ENCODE measurements at regions not wholly inside any gene's neighbourhood (a gene's known extent, or its start where the extent isn't known, plus 50 kb on each side); places are given as distances from the start of the nearest gene placed in this dataset.
"Not testable (repeated sequence)": the region's sequence is repeated elsewhere in the genome, so short reads cannot be mapped to it uniquely, and the experiment has no call there.

DNA sequence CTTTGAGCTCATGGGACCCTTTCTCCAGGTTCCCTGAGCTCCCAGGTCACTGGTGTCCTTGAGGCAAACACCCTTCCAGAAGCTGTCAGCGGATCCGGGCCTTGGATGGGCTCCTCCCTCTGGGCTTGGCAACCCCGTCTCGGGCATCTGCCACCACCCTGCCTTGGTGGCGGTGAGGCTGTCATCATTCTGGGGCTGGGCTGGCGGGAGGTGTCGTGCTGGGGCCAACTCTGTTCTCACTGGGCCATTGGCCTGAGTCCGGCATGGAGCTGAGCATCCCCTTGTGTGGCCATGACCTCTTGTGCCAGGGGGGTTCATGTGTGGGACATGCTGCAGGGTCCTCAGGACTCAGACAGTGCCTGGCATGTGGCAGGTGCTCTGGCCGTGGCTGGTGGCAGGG is 197.6 kb downstream of the LAT start:
- no peak for TF ChIP-seq CTCF (IDR thresholded peaks at IDR 0.05; ENCODE audit: unreplicated experiment in 3 of 3)
- Mint-ChIP-seq H3K4me3 (no peak overlapping the region), H3K9me3 (no peaks in the 10 kb centered on the region), H3K27ac (no peak overlapping the region), H3K4me1 (peaks cover 49% of the 10 kb centered on the region), H3K27me3 (ENCODE audit: low read depth) (no peaks in the 10 kb centered on the region), H3K36me3 (ENCODE audit: low read depth) (no peaks in the 10 kb centered on the region)

DNA sequence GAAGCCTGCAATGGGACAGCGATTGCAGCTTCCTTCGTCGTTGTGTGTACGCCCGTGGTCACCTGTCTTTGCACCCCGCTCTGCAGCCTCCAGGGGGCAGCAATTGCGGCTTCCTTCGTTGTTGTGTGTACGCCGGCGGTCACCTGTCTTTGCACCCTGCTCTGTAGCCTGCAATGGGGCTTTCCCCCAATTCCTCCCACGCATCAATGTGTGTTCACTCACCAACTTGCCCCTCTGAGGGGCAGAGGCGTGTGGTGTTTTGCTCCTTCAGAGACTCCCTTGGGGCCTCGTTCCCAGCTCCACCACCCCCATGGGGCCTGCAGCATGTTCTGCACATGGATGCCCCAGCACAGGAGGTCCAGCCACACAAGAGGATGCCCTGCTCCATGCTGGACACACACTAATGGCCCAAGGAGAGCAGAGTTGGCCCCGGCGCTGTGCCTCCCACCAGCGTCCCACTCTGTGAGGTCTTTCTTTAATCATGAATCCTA is 197.1 kb downstream of the LAT start:
- not testable (repeated sequence) for H3K27ac Mint-ChIP-seq; H3K27me3 Mint-ChIP-seq (ENCODE audit: low read depth); H3K4me3 Mint-ChIP-seq; H3K9me3 Mint-ChIP-seq; H3K36me3 Mint-ChIP-seq (ENCODE audit: low read depth)
- peaks cover 48% of the 10 kb centered on the region for H3K4me1 Mint-ChIP-seq

- not testable (repeated sequence) for H3K36me3 Mint-ChIP-seq (ENCODE audit: low read depth); H3K27me3 Mint-ChIP-seq (ENCODE audit: low read depth); H3K27ac Mint-ChIP-seq; H3K4me3 Mint-ChIP-seq; H3K9me3 Mint-ChIP-seq
- H3K4me1 Mint-ChIP-seq: peaks cover 41% of the 10 kb centered on the region
Observed at GRCh38 chr16:29181254-29181780, 196.5 kb downstream of the LAT start.

DNA sequence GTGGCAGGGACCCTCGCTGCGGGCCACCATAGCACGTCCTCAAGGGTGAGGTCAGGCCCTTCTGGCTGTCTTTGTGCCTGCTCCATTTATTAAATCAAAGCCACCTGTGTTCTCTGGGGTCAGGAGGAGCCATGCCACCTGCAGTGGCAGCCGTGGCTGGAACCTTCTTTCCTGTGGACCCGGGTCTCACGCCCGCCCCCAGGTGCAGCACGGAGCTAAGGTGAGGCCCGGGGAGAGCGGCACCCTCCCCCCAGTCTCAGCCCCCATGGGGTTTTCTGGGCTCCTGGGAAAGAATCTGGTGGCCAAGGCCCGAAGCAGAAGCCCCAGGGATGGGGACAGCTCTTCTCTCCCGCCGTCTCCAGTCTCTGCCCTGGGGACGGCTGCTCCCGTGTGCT is 195.4 kb downstream of the LAT start:
- H3K36me3 Mint-ChIP-seq (ENCODE audit: low read depth); H3K27ac Mint-ChIP-seq; H3K4me3 Mint-ChIP-seq; H3K27me3 Mint-ChIP-seq (ENCODE audit: low read depth); H3K9me3 Mint-ChIP-seq: not testable (repeated sequence)
- H3K4me1 Mint-ChIP-seq: peaks cover 30% of the 10 kb centered on the region

- not testable (repeated sequence) for H3K27me3 Mint-ChIP-seq (ENCODE audit: low read depth); H3K9me3 Mint-ChIP-seq; H3K4me3 Mint-ChIP-seq; H3K36me3 Mint-ChIP-seq (ENCODE audit: low read depth); H3K27ac Mint-ChIP-seq
- H3K4me1 Mint-ChIP-seq: peaks cover 24% of the 10 kb centered on the region
Observed at GRCh38 chr16:29179401-29180205, 194.8 kb downstream of the LAT start.

- Mint-ChIP-seq H3K27ac (peak overlapping the region; percentile 58 to 88 (median 66)), H3K4me3 (peak overlapping the region in 1 of 3 experiments; percentile 22), H3K4me1 (peaks cover 19% of the 10 kb centered on the region)
- H3K9me3 Mint-ChIP-seq; H3K27me3 Mint-ChIP-seq (ENCODE audit: low read depth); H3K36me3 Mint-ChIP-seq (ENCODE audit: low read depth): not testable (repeated sequence)
Observed at GRCh38 chr16:29177888-29178726, 193.3 kb downstream of the LAT start.

DNA sequence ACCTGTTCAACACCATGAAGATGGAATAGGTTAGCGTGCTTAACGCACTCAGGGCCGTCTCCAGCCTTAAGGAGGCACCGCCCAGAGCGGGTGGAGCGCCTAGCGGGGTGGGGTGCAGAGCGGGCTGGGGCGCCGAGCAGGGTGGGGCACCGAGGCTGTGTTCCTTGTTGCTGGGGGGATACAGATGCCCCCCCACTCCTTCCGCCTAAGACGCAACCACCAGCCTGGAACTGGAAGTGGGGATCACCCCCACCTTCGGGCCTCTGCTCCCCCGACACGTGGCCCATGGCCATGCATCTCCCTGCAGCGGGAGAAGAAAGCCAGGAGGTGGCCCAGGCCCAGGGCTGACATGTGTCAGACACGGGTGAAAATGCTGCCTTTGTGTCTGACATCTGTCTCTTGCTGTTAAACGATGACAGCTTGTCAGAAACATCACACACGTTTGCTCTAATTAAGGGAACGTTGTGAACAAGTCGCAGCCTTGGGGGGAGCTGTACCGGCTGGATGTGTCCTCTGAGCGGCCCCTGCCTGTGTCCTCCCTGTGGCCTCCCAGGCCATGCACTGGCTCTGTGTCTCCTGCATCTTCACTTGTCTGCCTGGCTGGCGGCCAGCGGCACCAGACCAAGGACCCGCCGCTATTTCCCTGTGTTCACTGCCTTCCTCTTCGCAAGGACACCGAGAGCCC is 192.5 kb downstream of the LAT start:
- H3K27ac Mint-ChIP-seq: peak overlapping the region in 2 of 3 experiments; percentile 58 to 88
- not testable (repeated sequence) for H3K27me3 Mint-ChIP-seq (ENCODE audit: low read depth); H3K4me3 Mint-ChIP-seq; H3K36me3 Mint-ChIP-seq (ENCODE audit: low read depth)
- peaks cover 11% of the 10 kb centered on the region for H3K9me3 Mint-ChIP-seq
- H3K4me1 Mint-ChIP-seq: peaks cover 15% of the 10 kb centered on the region

- peaks cover 13% of the 10 kb centered on the region for H3K9me3 Mint-ChIP-seq
- not testable (repeated sequence) for H3K36me3 Mint-ChIP-seq (ENCODE audit: low read depth); H3K27ac Mint-ChIP-seq; H3K4me3 Mint-ChIP-seq; H3K27me3 Mint-ChIP-seq (ENCODE audit: low read depth)
- H3K4me1 Mint-ChIP-seq: peaks cover 17% of the 10 kb centered on the region
Observed at GRCh38 chr16:29176822-29177202, 192.0 kb downstream of the LAT start.

- H3K9me3 Mint-ChIP-seq: peaks cover 15% of the 10 kb centered on the region
- H3K27me3 Mint-ChIP-seq (ENCODE audit: low read depth); H3K27ac Mint-ChIP-seq; H3K36me3 Mint-ChIP-seq (ENCODE audit: low read depth); H3K4me3 Mint-ChIP-seq: not testable (repeated sequence)
- peaks cover 21% of the 10 kb centered on the region for H3K4me1 Mint-ChIP-seq
Observed at GRCh38 chr16:29176154-29176470, 191.3 kb downstream of the LAT start.

DNA sequence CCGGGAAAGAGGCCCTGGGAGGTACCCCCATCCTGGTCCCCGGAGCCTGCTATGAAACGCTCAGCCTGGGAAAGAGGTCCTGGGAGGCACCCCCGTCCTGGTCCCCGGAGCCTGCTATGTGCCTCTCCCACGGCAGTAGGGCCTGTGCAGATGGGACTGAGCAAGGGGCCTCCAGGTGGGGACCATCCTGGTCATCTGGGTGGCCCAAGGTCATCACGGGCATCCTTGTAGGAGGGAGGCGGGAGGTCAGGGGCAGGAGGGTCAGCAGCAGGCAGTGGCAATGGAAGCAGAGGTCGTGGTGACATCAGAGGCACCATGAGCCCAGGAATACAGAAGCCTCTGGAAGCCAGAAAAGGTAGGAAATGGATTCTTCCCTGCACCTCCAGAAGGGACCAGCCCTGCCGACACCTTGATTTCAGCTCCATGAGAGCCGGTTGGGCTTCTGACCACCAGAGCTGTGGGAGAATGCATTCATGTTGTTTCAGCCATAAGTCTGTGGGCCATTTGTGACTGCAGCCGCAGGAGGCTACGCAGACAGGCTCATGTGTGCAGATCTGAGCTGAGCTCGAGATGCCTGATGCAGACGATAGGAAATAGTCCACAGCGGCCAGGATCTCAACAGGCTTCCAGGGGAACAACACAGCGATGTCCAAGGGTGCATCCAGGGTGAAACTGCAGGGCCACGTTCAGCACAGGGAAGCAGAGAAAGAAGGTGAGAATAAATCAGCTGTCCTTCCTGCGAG is 190.7 kb downstream of the LAT start:
- H3K9me3 Mint-ChIP-seq: peaks cover 20% of the 10 kb centered on the region
- peak overlapping the region in 1 of 3 experiments; percentile 68 for H3K27ac Mint-ChIP-seq
- peaks cover 26% of the 10 kb centered on the region for H3K4me1 Mint-ChIP-seq
- not testable (repeated sequence) for H3K27me3 Mint-ChIP-seq (ENCODE audit: low read depth); H3K4me3 Mint-ChIP-seq; H3K36me3 Mint-ChIP-seq (ENCODE audit: low read depth)

DNA sequence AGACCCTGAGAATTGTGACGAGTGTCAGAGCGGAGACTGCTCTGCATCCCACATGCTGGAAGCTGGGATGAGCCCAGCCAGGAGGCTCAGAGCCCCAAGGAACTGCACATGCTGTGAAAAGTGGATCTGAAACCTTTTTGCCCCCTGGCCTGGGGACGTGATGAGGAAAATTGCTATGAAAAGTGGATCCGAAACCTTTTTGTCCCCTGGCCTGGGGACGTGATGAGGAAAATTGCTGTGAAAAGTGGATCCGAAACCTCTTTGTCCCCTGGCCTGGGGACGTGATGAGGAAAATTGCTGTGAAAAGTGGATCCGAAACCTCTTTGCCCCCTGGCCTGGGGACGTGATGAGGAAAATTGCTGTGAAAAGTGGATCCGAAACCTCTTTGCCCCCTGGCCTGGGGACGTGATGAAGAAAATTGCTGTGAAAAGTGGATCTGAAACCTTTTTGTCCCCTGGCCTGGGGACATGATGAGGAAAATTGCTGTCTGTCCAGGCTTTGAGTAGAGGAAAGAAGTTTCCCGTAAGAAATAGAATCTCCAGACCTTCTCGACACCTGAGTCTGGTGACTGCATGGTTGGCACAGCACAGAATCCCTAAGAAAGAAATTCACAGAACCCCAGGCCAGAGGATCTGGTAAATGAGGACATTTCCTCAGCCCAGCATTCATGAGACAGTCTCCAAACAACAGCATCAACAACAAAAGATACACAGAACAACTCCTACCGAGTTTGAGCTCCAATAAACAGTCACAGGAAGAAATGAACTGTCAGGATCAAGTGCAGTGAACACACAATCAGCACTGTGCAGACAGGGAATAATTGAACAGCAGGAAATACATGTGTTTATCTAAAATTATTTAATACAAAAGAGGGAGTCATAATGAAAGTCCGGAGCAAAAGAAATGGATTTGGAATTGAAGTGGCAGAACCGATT is 188.8 kb downstream of the LAT start:
- peaks cover 21% of the 10 kb centered on the region for H3K9me3 Mint-ChIP-seq
- peak overlapping the region in 1 of 3 experiments; percentile 25 for H3K27ac Mint-ChIP-seq
- H3K27me3 Mint-ChIP-seq (ENCODE audit: low read depth); H3K36me3 Mint-ChIP-seq (ENCODE audit: low read depth); H3K4me3 Mint-ChIP-seq: not testable (repeated sequence)
- H3K4me1 Mint-ChIP-seq: peaks cover 35% of the 10 kb centered on the region

DNA sequence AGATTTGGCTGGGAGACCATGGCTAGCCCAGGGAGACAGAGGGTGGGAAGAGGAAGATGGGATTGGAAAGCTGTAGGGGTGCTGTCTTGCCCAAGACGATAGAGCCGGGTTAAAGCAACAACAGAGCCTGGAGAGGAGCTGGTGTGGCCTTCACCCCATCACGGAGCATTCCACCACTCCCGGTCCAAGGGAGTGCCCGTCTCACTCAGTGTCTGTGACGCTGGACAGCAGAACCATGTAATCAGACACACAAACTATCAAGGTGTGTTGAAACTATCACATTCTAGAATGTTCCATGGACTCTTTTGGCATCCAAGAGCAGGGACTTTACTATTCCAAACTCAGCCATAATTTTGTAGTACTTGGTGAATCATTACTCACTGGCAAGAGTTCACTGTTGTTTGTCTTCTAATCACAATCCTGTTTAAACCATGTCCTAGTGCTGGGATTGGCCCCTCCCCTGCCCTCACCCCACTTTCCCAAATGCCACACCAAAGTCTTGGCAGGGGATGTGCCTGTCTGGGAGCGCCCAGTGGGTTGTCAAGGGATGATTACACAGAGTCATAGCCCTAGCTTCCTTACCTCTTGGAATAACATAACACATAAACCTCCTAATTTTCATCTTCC is 187.4 kb downstream of the LAT start:
- not testable (repeated sequence) for H3K36me3 Mint-ChIP-seq (ENCODE audit: low read depth); H3K27ac Mint-ChIP-seq; H3K27me3 Mint-ChIP-seq (ENCODE audit: low read depth); H3K4me3 Mint-ChIP-seq
- Mint-ChIP-seq H3K4me1 (peaks cover 24% of the 10 kb centered on the region), H3K9me3 (peaks cover 21% of the 10 kb centered on the region)
